Islet of Langerhans (tissue), 1 donor: ENCODE measurements at regions not wholly inside any gene's neighbourhood (a gene's known extent, or its start where the extent isn't known, plus 50 kb on each side); places are given as distances from the start of the nearest gene placed in this dataset.

Experiments used
- FAIRE-seq: peaks from one replicate; lab custom pipeline; 2011; peaks lifted over from hg19 to GRCh38; lab: Jason Lieb, UNC

DNA sequence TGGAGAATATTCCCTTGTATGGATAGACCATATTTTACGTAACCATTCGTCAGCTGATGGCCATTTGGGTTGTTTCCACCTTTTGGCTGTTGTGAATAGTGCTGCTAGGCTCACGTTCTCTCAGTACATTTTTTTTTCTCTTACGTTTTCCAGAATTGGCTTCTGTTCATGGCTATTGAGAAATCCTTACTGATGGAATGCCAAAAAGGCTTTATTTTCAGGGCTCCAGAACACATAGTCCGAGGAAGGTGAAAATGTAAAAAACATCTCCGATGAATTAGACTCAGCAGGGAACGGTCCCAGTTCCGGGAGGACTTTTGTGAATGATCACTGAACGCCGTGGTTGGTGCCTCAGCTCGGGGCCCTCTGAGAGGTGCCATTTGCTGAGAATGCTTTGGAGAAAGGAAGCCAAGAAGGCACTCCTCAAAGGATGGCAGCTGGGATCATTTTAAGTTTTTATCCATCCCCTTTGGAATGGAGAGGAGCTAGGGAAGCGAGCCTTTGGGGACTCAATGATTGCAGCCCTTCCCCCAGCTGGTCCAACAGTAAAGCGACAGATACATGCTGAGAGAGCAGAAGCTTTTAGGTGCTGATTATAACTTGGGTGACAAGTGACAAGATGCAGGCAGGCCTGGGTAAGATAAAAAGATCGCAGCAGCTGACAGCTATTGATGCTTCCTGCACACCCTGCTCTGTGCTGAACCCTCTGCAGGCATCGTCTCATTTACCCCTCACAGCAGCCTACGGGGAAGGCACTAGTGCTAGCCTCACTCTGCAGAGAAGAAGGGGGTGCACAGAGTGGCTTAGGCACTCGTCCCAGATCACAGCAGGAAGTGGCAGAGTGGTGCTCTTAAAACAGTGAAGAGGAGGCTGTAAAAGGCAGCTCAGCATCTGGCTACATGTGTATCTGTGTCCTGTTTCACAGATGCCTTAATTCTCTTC, 133.4 kb upstream of the KCNG1 start:
- no peak for FAIRE-seq

GRCh38 chr20:51154708-51155690, 132.1 kb upstream of the KCNG1 start:
- FAIRE-seq = no peak

- FAIRE-seq = no peak
Measured at GRCh38 chr20:51153867-51154707, 131.2 kb upstream of the KCNG1 start.

DNA sequence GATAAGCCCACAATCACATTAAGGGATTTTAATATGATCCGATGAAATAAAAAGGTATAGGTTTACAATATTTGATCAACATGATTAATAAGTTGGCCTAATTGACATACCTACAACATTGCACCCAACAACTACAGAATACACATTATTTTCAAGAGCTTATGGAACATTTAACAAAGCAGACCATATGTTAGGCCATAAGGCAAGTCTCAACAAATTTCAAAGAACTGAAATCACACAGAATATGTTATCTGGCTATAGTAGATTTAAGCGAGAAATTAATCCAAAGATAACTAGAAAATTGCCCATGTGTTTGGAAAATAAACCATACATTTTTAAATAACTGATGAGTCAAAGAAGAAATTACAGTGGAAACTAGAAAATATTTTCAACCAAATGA, 126.0 kb upstream of the KCNG1 start:
- FAIRE-seq = no peak

DNA sequence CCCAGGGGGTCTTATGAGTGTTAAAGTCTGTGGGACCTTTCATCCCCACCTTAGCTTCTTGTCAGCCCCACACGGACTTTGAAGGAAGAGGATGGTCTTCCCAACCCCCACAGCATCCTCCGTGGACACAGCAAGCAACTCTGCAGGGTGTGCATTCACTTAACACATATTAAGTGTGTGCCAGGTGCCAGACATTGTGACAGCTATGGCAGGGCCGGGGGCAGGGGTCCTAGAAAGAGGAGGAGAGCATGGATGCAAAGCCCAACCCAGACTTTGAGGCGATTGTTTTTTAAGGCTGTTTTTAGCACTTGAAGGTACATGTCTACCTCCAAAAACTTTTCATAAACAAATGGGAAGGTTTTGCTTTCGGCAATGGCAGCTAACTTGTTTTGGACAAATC, 121.6 kb upstream of the KCNG1 start:
- FAIRE-seq = no peak

- FAIRE-seq = no peak
Measured at GRCh38 chr20:51143652-51144051, 120.7 kb upstream of the KCNG1 start.

GRCh38 chr20:51142448-51142847, 119.5 kb upstream of the KCNG1 start:
- no peak for FAIRE-seq

GRCh38 chr20:51140671-51141070, 117.8 kb upstream of the KCNG1 start:
- FAIRE-seq = no peak

- no peak for FAIRE-seq
Measured at GRCh38 chr20:51139891-51140290, 117.0 kb upstream of the KCNG1 start.

- FAIRE-seq = no peak
Measured at GRCh38 chr20:51138576-51138975, 115.7 kb upstream of the KCNG1 start.

DNA sequence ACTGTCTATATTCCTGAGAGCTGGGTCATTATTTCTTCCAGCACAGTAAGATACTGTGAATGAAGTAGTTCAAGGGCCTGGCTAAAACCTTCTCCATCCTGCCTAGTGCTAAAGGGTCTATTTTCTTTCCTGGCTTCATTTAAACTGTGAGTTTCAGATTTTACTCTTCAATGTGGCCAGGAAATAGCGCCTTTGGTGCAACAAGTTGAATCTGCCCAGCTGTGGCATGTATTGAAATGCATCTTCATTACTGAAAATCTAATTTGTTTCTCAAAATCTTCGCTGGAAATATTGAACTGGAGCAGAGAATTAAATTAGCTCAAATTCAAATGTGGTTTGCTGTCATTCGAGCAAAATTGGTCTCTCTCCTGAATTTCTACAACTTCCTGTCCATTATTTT, 114.6 kb upstream of the KCNG1 start:
- FAIRE-seq = no peak

DNA sequence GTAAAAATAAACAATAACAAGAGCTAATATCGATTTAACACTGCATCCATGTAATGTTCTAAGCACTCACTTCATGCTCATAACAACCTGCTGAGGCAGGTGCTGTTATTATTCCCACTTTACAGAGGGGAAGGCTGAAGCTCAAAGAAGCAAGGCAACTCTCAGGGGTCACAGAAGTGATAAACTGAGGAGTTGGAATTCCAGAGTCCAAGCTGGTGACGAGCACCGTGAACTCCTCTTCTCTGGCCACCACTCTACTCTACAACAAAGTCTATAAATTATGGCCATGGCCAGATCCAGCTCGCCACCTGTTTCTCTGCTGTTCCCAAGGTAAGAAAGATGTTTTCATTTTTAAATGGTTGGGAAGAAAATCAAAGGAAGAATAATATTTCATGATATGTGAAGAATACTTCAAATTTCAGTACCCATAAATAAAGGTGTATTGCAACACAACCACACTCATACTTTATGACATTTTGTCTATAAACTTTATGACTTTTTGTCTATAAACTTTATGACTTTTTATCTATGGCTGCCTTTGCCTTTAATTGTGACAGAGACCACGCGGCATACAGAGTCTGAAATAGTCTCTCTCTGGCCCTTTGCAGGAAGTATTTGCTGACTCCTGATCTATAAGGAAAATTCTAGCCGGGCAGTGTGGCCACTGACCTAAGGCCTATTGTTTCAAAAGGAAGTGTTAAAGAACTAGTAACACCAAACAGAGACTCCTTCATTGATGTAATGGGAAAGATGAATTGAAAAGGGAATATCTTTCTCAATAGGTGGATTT, 113.2 kb upstream of the KCNG1 start:
- no peak for FAIRE-seq

DNA sequence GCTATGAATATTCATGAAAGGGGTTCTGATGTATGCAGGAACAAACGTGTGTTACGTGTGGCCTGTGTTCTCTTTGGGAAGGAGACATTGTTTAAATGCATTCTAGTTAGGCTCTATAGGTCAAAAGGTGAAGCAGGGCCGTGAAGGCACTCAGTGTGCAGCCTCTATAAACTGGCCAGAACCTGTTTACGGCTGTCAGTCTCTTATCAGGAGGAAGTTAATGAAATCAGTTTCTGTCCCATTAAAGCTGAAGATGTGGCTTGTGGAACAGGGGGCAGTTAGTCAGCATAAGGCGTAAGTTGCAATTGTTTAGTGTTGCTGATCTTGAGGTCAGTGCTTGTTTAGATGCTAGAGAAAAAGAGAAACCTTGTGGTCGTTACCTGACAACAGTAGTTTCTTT, 111.5 kb upstream of the KCNG1 start:
- no peak for FAIRE-seq

DNA sequence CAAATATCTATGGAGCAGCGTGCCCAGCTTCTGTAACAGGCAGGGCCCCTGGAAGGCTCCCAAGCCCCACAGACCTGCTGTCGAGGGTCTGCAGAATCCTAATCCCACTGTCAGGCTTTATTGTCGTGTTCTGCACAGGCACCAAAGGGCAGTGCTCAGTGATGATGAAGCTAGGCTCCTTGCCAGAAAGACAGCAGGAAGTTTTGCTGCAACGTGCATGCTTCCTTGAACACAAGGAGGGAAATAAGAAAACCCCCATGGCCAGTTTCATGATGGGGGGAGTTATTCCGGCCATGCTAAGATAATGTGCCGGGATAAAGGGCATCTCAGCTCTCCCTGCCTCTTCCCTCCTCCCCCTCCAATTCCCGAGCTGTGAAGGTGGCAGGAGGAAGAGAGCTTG, 109.4 kb upstream of the KCNG1 start:
- FAIRE-seq = no peak

DNA sequence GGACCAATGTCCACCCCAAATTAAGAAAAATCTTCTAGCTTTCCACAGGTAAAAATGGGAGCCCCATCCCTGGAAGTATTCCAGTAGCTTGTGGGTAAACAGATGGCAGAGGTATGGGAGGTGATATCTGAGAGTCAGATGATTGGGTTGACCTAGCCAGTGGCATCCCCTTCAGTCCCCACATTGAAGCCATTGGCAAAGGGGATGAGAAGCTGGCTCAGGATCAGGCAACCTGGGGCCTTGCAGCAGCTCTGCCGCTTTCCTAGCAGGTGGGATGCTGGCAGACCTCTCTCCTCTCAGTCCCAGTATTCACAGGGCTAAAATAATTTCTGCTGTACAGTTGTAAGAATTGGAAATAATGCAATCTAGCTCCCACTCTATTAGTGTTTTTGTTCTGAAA, 108.9 kb upstream of the KCNG1 start:
- FAIRE-seq = no peak

DNA sequence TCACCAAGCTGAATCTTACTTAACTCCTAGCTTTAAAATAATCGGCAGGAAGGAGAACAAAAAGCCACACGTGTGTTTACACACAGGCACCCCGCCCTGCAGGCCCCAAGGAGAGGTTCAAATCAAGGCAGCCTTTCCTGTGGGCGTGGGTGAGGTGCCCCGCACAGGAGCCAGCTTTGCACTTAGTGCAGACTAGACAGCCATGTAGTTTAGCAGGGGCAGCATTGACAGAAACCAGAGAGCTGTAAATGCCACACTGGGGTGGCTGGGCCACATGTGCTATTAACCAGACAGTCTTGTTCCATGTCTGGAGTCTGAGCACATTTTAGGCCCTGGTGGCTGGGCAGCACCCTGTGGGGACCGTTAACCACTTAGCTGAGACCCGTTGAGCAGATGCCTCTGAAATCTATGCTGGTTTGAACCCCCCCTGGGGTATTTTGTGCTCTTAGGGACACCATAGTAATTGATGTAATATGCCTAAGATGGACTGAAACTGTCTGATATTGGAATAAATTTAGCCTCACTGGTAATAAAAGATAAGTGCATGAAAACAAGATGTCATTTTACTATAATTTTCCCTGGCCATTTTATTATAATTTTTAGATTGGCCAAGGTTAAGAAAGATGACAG, 106.4 kb upstream of the KCNG1 start:
- no peak for FAIRE-seq

DNA sequence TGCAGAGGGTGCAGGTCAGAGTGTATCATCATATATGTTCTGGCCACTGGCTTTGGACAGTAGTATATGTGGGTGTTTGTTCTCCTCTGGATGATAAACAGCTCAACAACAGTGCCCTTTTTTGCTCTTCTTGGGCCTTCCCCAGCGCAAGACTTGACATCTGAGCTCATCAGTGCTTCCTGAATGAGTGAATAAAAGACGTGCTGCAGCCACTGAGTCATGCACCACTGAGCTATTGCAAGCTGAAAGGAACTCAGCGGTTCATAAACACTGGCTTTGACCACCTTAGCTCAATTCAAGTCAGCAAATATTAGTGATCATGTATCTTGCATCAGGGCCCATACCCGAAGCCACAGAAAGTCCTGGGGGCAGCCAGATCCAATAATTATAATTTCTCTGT, 105.3 kb upstream of the KCNG1 start:
- no peak for FAIRE-seq

DNA sequence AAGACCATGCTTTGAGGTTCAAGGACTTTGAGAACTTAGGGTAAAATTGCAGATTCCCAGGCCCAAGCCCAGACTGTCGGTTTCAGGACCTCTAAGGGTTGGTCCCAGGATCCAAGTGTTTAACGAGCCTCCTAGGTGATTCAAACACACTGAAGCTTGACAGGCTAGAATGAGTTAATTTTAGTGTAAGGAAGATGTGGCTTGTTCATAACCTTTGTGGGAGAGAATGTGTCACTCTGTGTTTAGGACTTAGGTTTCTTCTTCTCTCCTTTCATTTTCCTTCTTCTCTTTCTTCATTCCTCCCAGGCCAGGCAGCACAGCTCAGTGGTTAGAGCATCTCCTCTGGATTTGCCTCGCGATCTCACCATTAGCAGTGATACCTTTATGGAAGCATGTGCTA, 104.8 kb upstream of the KCNG1 start:
- no peak for FAIRE-seq

GRCh38 chr20:51126337-51126736, 103.4 kb upstream of the KCNG1 start:
- no peak for FAIRE-seq

GRCh38 chr20:51125780-51126179, 102.9 kb upstream of the KCNG1 start:
- no peak for FAIRE-seq

- no peak for FAIRE-seq
Measured at GRCh38 chr20:51125105-51125504, 102.2 kb upstream of the KCNG1 start.
